Ovary (tissue), 3 donors: ENCODE measurements at regions not wholly inside any gene's neighbourhood (a gene's known extent, or its start where the extent isn't known, plus 50 kb on each side); places are given as distances from the start of the nearest gene placed in this dataset.

ENCODE experiments used
- POLR2A ChIP-seq: fragments of 450-650 bp; IDR thresholded peaks from one replicate; pipeline ENCODE4 v1.6.1; 2017; ENCODE audit warnings: antibody characterized with exemption, mild to moderate bottlenecking, moderate library complexity
- TF ChIP-seq, protein P1 (sequence below), 3 donors: fragments of 450-650 bp in 2 of 3; fragments of 200-600 bp in 1 of 3; IDR thresholded peaks; one replicate each; pipeline versions ENCODE4 v1.5.1 to v1.8.0; 2016 to 2022; ENCODE audit warnings: antibody characterized with exemption in 3 of 3, mild to moderate bottlenecking in 1 of 3
- donor health status: DM: no; HTN: no; CAD: no.

DNA sequence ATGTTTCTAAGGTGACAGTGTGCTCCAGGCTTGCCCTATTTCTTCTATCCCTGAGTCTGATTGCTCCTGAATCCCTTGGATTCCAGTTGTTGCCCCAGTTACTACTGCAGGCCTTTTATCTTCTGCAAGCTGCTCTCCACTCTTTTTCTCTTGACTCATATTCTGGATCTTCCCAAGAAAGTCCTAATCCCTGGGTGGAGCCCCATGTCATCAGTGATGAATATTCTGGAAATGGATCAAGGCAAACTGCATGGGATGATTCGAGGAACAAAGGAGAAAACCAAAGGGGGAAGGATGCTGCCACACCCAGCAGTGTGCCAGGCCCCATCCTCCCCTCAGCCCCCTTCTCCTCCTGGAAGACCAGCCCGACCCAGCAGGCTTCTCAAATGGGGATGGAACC is 63.3 kb upstream of the ATP2B4 start:
- TF ChIP-seq, protein P1, sequence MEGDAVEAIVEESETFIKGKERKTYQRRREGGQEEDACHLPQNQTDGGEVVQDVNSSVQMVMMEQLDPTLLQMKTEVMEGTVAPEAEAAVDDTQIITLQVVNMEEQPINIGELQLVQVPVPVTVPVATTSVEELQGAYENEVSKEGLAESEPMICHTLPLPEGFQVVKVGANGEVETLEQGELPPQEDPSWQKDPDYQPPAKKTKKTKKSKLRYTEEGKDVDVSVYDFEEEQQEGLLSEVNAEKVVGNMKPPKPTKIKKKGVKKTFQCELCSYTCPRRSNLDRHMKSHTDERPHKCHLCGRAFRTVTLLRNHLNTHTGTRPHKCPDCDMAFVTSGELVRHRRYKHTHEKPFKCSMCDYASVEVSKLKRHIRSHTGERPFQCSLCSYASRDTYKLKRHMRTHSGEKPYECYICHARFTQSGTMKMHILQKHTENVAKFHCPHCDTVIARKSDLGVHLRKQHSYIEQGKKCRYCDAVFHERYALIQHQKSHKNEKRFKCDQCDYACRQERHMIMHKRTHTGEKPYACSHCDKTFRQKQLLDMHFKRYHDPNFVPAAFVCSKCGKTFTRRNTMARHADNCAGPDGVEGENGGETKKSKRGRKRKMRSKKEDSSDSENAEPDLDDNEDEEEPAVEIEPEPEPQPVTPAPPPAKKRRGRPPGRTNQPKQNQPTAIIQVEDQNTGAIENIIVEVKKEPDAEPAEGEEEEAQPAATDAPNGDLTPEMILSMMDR (IDR thresholded peaks at IDR 0.05) = no peak
- no peak for TF ChIP-seq POLR2A
